ENCODE measurements at regions not wholly inside any gene's neighbourhood (a gene's known extent, or its start where the extent isn't known, plus 50 kb on each side); places are given as distances from the start of the nearest gene placed in this dataset.
"Not testable (repeated sequence)": the region's sequence is repeated elsewhere in the genome, so short reads cannot be mapped to it uniquely, and the experiment has no call there.

DNA sequence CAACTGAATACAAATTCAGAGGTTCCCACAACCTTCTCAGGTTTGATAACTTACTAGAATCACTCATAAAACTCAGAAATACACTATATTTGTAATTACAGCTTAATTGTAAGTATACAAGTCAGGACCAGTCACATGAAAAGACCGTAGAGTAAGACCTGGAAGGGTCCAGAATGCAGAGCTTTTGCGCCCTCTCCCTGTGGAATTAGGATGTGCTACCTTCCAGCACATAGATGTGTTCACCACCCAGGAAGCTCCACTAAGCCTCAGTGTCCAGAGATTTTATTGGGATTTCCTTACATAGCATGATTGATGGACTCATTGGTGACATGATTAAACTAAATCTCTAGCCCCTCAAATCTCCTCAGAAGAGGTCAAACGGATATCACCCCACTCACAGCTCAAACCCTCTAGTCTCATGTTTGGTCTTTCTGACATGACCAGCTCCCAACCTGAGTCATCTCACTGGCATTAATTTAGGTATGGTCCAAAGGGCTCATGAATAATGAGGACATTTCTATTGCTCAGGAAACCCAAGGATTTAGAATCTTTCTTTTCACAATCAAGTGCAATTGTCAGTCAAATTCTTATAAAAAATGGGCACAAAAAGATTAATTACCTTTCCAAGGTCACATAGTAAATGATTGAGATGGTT, 77.2 kb upstream of the UBASH3B start:
- peak; percentile 13 for DNase-seq
- no peaks in the 10 kb centered on the region for H3K36me3 ChIP-seq (replicated peaks)
- no peaks in the 10 kb centered on the region for H3K27me3 ChIP-seq (replicated peaks)
- H3K4me3 ChIP-seq (ENCODE audit: low read depth, low read length), result no peak overlapping the region
- H3K27ac ChIP-seq, result no peak overlapping the region
- in situ Hi-C loops (cut with HindIII; ENCODE audit: low pct_ligation_motif_present, low sequenced_read_pairs), result no loop called here
- TF ChIP-seq, protein P1, sequence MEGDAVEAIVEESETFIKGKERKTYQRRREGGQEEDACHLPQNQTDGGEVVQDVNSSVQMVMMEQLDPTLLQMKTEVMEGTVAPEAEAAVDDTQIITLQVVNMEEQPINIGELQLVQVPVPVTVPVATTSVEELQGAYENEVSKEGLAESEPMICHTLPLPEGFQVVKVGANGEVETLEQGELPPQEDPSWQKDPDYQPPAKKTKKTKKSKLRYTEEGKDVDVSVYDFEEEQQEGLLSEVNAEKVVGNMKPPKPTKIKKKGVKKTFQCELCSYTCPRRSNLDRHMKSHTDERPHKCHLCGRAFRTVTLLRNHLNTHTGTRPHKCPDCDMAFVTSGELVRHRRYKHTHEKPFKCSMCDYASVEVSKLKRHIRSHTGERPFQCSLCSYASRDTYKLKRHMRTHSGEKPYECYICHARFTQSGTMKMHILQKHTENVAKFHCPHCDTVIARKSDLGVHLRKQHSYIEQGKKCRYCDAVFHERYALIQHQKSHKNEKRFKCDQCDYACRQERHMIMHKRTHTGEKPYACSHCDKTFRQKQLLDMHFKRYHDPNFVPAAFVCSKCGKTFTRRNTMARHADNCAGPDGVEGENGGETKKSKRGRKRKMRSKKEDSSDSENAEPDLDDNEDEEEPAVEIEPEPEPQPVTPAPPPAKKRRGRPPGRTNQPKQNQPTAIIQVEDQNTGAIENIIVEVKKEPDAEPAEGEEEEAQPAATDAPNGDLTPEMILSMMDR (IDR thresholded peaks at IDR 0.05; ENCODE audit: low read depth, low read length, missing control alignments), result peak; percentile 27

- H3K27ac ChIP-seq, result peak overlapping the region; percentile 62
Measured at GRCh38 chr11:122572592-122572991, 82.9 kb upstream of the UBASH3B start.

DNA sequence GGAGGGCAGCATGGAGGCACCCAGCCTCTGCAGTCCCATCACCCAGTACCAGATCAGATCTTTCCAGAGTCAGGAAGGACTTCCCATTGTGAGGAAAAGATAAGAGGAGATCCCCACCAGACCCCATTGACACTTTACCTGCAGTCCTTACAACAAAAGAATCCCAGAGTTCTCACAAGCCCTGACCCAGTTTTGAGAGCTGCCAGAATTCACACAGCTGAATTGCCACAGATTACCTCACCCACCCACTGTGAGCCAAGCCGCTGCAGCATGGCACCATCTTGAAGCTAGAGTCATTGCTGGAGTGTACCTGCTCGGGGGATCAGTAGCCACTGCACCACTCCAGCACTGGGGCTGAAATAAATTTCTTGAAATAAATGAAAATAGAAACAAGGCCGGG, 91.8 kb upstream of the UBASH3B start:
- H3K36me3 ChIP-seq (replicated peaks), result no peaks in the 10 kb centered on the region
- TF ChIP-seq, protein P1 (IDR thresholded peaks at IDR 0.05; ENCODE audit: low read depth, low read length, missing control alignments), result no peak
- no peaks in the 10 kb centered on the region for H3K27me3 ChIP-seq (replicated peaks)
- in situ Hi-C loops (cut with HindIII; ENCODE audit: low pct_ligation_motif_present, low sequenced_read_pairs), result no loop called here
- no peak overlapping the region for H3K27ac ChIP-seq
- DNase-seq, result no peak
- no peak overlapping the region for H3K4me3 ChIP-seq (ENCODE audit: low read depth, low read length)

More at GRCh38 chr11:122572592-122572991, 82.9 kb upstream of the UBASH3B start:
- in situ Hi-C loops (cut with HindIII; ENCODE audit: low pct_ligation_motif_present, low sequenced_read_pairs), result no loop called here
- Histone ChIP-seq H3K36me3 (replicated peaks) (no peaks in the 10 kb centered on the region), H3K4me3 (ENCODE audit: low read depth, low read length) (no peak overlapping the region), H3K27me3 (replicated peaks) (no peaks in the 10 kb centered on the region)
- TF ChIP-seq, protein P1 (IDR thresholded peaks at IDR 0.05; ENCODE audit: low read depth, low read length, missing control alignments), result no peak
- DNase-seq, result no peak

- Histone ChIP-seq H3K27ac (no peak overlapping the region), H3K36me3 (replicated peaks) (no peaks in the 10 kb centered on the region), H3K4me3 (ENCODE audit: low read depth, low read length) (no peak overlapping the region), H3K27me3 (replicated peaks) (no peaks in the 10 kb centered on the region)
- in situ Hi-C loops (cut with HindIII; ENCODE audit: low pct_ligation_motif_present, low sequenced_read_pairs), result no loop called here
- TF ChIP-seq, protein P1 (IDR thresholded peaks at IDR 0.05; ENCODE audit: low read depth, low read length, missing control alignments), result no peak
- peak; percentile 48 for DNase-seq
Measured at GRCh38 chr11:122559734-122560382, 95.7 kb upstream of the UBASH3B start.

GRCh38 chr11:122559218-122559617, 96.3 kb upstream of the UBASH3B start:
- in situ Hi-C loops (cut with HindIII; ENCODE audit: low pct_ligation_motif_present, low sequenced_read_pairs); H3K4me3 ChIP-seq (ENCODE audit: low read depth, low read length); H3K27ac ChIP-seq; DNase-seq; H3K27me3 ChIP-seq (replicated peaks); H3K36me3 ChIP-seq (replicated peaks): not testable (repeated sequence)

DNA sequence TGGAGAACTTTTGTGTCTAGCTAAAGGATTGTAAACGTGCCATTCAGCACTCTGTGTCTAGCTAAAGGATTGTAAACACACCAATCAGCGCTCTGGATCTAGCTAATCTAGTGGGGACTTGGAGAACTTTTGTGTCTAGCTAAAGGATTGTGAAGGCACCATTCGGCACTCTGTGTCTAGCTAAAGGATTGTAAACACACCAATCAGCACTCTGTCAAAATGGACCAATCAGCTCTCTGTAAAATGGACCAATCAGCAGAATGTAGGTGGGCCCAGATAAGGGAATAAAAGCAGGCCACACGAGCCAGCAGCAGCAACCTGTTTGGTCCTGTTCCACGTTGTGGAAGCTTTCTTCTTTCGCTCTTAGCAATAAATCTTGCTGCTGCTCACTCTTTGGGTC, 98.4 kb upstream of the UBASH3B start:
- in situ Hi-C loops (cut with HindIII; ENCODE audit: low pct_ligation_motif_present, low sequenced_read_pairs); H3K36me3 ChIP-seq (replicated peaks); DNase-seq; H3K27me3 ChIP-seq (replicated peaks); H3K4me3 ChIP-seq (ENCODE audit: low read depth, low read length); H3K27ac ChIP-seq: not testable (repeated sequence)

DNA sequence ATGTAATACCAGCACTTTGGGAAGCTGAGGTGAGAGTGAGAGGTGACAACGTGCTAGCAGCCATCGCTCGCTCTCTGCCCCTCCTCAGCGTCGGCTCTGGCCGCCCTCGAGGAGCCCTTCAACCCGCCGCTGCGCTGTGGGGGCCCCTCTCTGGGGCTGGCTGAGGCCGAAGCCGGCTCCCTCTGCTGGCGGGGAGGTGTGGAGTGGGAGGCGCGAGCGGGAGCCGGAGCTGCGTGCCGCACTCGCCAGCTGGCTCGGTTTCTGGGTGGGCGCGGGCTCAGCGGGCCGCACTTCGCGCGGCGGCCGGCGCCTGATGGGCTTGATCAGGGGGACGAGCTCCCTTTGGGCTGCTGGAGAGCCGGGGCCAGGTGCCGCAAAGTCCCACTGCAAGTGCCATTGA, 98.9 kb upstream of the UBASH3B start:
- TF ChIP-seq, protein P1 (IDR thresholded peaks at IDR 0.05; ENCODE audit: low read depth, low read length, missing control alignments), result peak; percentile 40
- no peak for DNase-seq
- H3K27me3 ChIP-seq (replicated peaks), result no peaks in the 10 kb centered on the region
- no peaks in the 10 kb centered on the region for H3K36me3 ChIP-seq (replicated peaks)
- H3K4me3 ChIP-seq (ENCODE audit: low read depth, low read length), result no peak overlapping the region
- no peak overlapping the region for H3K27ac ChIP-seq
- in situ Hi-C loops (cut with HindIII; ENCODE audit: low pct_ligation_motif_present, low sequenced_read_pairs), result no loop called here
